GM12891 (cell line): ENCODE measurements at regions not wholly inside any gene's neighbourhood (a gene's known extent, or its start where the extent isn't known, plus 50 kb on each side); places are given as distances from the start of the nearest gene placed in this dataset.

ENCODE experiments used
- PAX5 ChIP-seq: IDR thresholded peaks from 2 replicates; pipeline ENCODE4 v1.6.1; 2011; ENCODE audit warnings: low read length, moderate library complexity, mild to moderate bottlenecking; ENCODE audit not compliant: insufficient read depth, severe bottlenecking
- POLR2A ChIP-seq: IDR thresholded peaks from 2 replicates; pipeline ENCODE4 v1.6.1; 2011; ENCODE audit warnings: low read depth, low read length, control low read depth
- POLR2AphosphoS5 ChIP-seq: IDR thresholded peaks from 2 replicates; pipeline ENCODE4 v1.6.1; 2011; ENCODE audit warnings: low read depth, low read length, control low read depth
- POU2F2 ChIP-seq: IDR thresholded peaks from 2 replicates; pipeline ENCODE4 v1.6.1; 2011; ENCODE audit warnings: low read depth, mild to moderate bottlenecking, control low read depth, low read length, moderate library complexity
- SPI1 ChIP-seq: IDR thresholded peaks from 2 replicates; pipeline ENCODE4 v1.6.1; 2011; ENCODE audit warnings: low read depth, low read length, control low read depth
- TAF1 ChIP-seq: IDR thresholded peaks from 2 replicates; pipeline ENCODE4 v1.6.1; 2011; ENCODE audit warnings: low read depth, low read length, control low read depth

- TF ChIP-seq POLR2AphosphoS5 (no peak), POLR2A (no peak), PAX5 (no peak), POU2F2 (no peak), TAF1 (no peak), SPI1 (no peak)
Observed at GRCh38 chr3:27939940-27940339, 217.8 kb upstream of the EOMES start.
